ENCODE measurements at regions not wholly inside any gene's neighbourhood (a gene's known extent, or its start where the extent isn't known, plus 50 kb on each side); places are given as distances from the start of the nearest gene placed in this dataset.

GRCh38 chr2:221289389-221289788, 282.7 kb downstream of the EPHA4 start:
- Histone ChIP-seq H3K27me3 (ENCODE audit: low read length) (0 out of 2 replicates have a peak, but pooled peaks cover 3% of the 10 kb centered on the region), H4K20me1 (ENCODE audit: low read length) (no peaks in the 10 kb centered on the region), H3K27ac (ENCODE audit: low read length) (no peak overlapping the region), H3K4me3 (ENCODE audit: low read length) (no peak overlapping the region), H3K9ac (ENCODE audit: low read length) (no peak overlapping the region), H3K36me3 (ENCODE audit: low read depth, low read length) (no peaks in the 10 kb centered on the region), H3K9me3 (ENCODE audit: low read length) (no peaks in the 10 kb centered on the region), H3K79me2 (ENCODE audit: low read length) (no peaks in the 10 kb centered on the region), H3K4me2 (ENCODE audit: low read length) (no peak overlapping the region), H2AFZ (ENCODE audit: low read length) (no peak overlapping the region), H3K9me2 (replicated peaks; ENCODE audit: low read length) (no peaks in the 10 kb centered on the region), H3F3A (ENCODE audit: low read length, unreplicated experiment) (no peaks in the 10 kb centered on the region), H3K4me1 (ENCODE audit: insufficient read depth, low read length) (no peaks in the 10 kb centered on the region)
- CTCF ChIA-PET: no interaction called here
- intact Hi-C loops (cut with micrococcal nuclease): no loop called here
- BruUV-seq (replicated peaks): no TSS peak
- no peak for ATAC-seq
- no peak for DNase-seq
- TF ChIP-seq, protein P1, sequence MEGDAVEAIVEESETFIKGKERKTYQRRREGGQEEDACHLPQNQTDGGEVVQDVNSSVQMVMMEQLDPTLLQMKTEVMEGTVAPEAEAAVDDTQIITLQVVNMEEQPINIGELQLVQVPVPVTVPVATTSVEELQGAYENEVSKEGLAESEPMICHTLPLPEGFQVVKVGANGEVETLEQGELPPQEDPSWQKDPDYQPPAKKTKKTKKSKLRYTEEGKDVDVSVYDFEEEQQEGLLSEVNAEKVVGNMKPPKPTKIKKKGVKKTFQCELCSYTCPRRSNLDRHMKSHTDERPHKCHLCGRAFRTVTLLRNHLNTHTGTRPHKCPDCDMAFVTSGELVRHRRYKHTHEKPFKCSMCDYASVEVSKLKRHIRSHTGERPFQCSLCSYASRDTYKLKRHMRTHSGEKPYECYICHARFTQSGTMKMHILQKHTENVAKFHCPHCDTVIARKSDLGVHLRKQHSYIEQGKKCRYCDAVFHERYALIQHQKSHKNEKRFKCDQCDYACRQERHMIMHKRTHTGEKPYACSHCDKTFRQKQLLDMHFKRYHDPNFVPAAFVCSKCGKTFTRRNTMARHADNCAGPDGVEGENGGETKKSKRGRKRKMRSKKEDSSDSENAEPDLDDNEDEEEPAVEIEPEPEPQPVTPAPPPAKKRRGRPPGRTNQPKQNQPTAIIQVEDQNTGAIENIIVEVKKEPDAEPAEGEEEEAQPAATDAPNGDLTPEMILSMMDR (conservative IDR thresholded peaks at IDR 0.05; ENCODE audit: low read depth, low read length): no peak
- TF ChIP-seq EZH2phosphoT487 (IDR thresholded peaks at IDR 0.05; ENCODE audit: borderline replicate concordance, low read length): no peak
- no peak for TF ChIP-seq EZH2 (IDR thresholded peaks at IDR 0.05; ENCODE audit: low read length, unreplicated experiment)
- POLR2A ChIA-PET (ENCODE audit: unreplicated experiment): no interaction called here

- no peak for DNase-seq
- no TSS peak for BruUV-seq (replicated peaks)
- Histone ChIP-seq H3K27me3 (ENCODE audit: low read length) (0 out of 2 replicates have a peak, but pooled peaks cover 3% of the 10 kb centered on the region), H3F3A (ENCODE audit: low read length, unreplicated experiment) (no peaks in the 10 kb centered on the region), H2AFZ (ENCODE audit: low read length) (no peak overlapping the region), H3K9me2 (replicated peaks; ENCODE audit: low read length) (no peaks in the 10 kb centered on the region), H3K9me3 (ENCODE audit: low read length) (no peaks in the 10 kb centered on the region), H3K4me2 (ENCODE audit: low read length) (no peak overlapping the region), H3K9ac (ENCODE audit: low read length) (no peak overlapping the region), H3K4me3 (ENCODE audit: low read length) (no peak overlapping the region), H4K20me1 (ENCODE audit: low read length) (no peaks in the 10 kb centered on the region), H3K79me2 (ENCODE audit: low read length) (no peaks in the 10 kb centered on the region), H3K36me3 (ENCODE audit: low read depth, low read length) (no peaks in the 10 kb centered on the region), H3K27ac (ENCODE audit: low read length) (no peak overlapping the region), H3K4me1 (ENCODE audit: insufficient read depth, low read length) (no peaks in the 10 kb centered on the region)
- ChIA-PET CTCF (no interaction called here), POLR2A (ENCODE audit: unreplicated experiment) (no interaction called here)
- ATAC-seq: no peak
- TF ChIP-seq, protein P1 (conservative IDR thresholded peaks at IDR 0.05; ENCODE audit: low read depth, low read length): no peak
- TF ChIP-seq EZH2phosphoT487 (IDR thresholded peaks at IDR 0.05; ENCODE audit: borderline replicate concordance, low read length) (no peak), EZH2 (IDR thresholded peaks at IDR 0.05; ENCODE audit: low read length, unreplicated experiment) (no peak)
- intact Hi-C loops (cut with micrococcal nuclease): no loop called here
Measured at GRCh38 chr2:221289846-221290245, 282.3 kb downstream of the EPHA4 start.

DNA sequence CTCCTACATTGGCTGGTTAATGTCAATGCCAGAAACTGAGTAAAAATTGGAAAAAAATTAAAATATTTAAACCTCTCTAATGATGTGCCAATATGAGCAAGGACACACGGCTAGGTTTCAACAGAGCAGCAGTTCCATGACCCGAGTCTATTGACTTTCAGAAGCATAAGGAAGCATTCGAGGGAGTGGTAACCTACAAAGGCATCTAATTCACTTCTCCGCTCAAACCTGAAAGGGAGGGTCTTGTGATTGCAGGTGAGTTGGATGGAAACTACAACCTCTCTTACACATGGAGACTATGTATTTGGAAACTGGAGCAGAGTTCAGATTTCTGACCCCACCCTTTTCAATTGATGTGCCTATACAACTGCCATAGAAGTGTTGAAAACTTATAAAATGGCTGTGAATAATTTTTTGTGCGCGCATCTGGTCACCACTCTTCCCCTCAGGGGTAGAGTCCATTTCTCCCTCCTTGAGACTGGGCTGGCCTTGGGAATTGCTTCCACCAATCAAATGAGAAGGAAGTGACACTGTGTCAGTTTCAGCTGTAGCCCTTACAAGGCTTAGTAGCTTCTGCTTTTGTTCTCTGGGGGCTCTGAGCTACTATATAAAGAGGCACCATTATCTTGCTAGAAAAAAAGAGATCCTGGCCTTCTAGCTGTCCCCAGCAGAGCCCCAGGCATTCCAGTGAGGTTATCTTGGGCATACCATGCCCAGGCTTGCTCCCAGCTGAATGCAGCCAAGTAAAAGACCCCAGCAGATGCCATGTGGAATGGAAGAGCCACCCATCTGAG, 278.0 kb downstream of the EPHA4 start:
- H3F3A ChIP-seq (ENCODE audit: low read length, unreplicated experiment): no peaks in the 10 kb centered on the region
- H3K27me3 ChIP-seq (ENCODE audit: low read length): peaks cover 32% of the 10 kb centered on the region
- no peaks in the 10 kb centered on the region for H3K36me3 ChIP-seq (ENCODE audit: low read depth, low read length)
- H3K4me1 ChIP-seq (ENCODE audit: insufficient read depth, low read length): no peaks in the 10 kb centered on the region
- no peaks in the 10 kb centered on the region for H3K9me2 ChIP-seq (replicated peaks; ENCODE audit: low read length)
- BruUV-seq (replicated peaks): no TSS peak
- intact Hi-C loops (cut with micrococcal nuclease): no loop called here
- no peak overlapping the region for H3K27ac ChIP-seq (ENCODE audit: low read length)
- no peak overlapping the region for H3K4me3 ChIP-seq (ENCODE audit: low read length)
- H3K9ac ChIP-seq (ENCODE audit: low read length): no peak overlapping the region
- H3K79me2 ChIP-seq (ENCODE audit: low read length): no peaks in the 10 kb centered on the region
- H4K20me1 ChIP-seq (ENCODE audit: low read length): no peaks in the 10 kb centered on the region
- H3K9me3 ChIP-seq (ENCODE audit: low read length): no peaks in the 10 kb centered on the region
- CTCF ChIA-PET: no interaction called here
- H2AFZ ChIP-seq (ENCODE audit: low read length): no peak overlapping the region
- H3K4me2 ChIP-seq (ENCODE audit: low read length): no peak overlapping the region
- no peak for TF ChIP-seq EZH2 (IDR thresholded peaks at IDR 0.05; ENCODE audit: low read length, unreplicated experiment)
- no peak for TF ChIP-seq EZH2phosphoT487 (IDR thresholded peaks at IDR 0.05; ENCODE audit: borderline replicate concordance, low read length)
- TF ChIP-seq, protein P1 (conservative IDR thresholded peaks at IDR 0.05; ENCODE audit: low read depth, low read length): no peak
- POLR2A ChIA-PET (ENCODE audit: unreplicated experiment): interaction anchor here (0.5 kb wide), 1 partner anchor 706 kb away, joined by 3 read pairs; no protein-coding TSS in a partner anchor
- ATAC-seq (no peak), DNase-seq (no peak)
